ENCODE measurements at regions not wholly inside any gene's neighbourhood (a gene's known extent, or its start where the extent isn't known, plus 50 kb on each side); places are given as distances from the start of the nearest gene placed in this dataset.
"Not testable (repeated sequence)": the region's sequence is repeated elsewhere in the genome, so short reads cannot be mapped to it uniquely, and the experiment has no call there.

- Mint-ChIP-seq H3K27me3 (no peaks in the 10 kb centered on the region), H3K4me1 (peaks cover 6 to 11% (median 7%) of the 10 kb centered on the region in 4 donors), H3K36me3 (no peaks in the 10 kb centered on the region), H3K4me3 (no peak overlapping the region), H3K9me3 (peaks cover 0 to 5% (median 0%) of the 10 kb centered on the region in 7 donors), H3K27ac (no peak overlapping the region)
- no peak for ATAC-seq (ENCODE audit: low read depth in 2 of 2)
- no peak overlapping the region for H3K4me3 ChIP-seq (ENCODE audit: low read depth, low read length)
- no peaks in the 10 kb centered on the region for H3K27me3 ChIP-seq (ENCODE audit: control insufficient read depth, insufficient read depth, low read length)
- H3K27ac ChIP-seq (ENCODE audit: insufficient read depth, low read length, poor library complexity, severe bottlenecking), result no peak overlapping the region
- no peaks in the 10 kb centered on the region for H3K9me3 ChIP-seq (ENCODE audit: control insufficient read depth in 2 of 2, low read length in 2 of 2)
- no peaks in the 10 kb centered on the region for H3K36me3 ChIP-seq (ENCODE audit: control insufficient read depth, insufficient read depth, low read length)
- DNase-seq, result no peak
- H3K4me1 ChIP-seq (ENCODE audit: control insufficient read depth, insufficient read depth, low read length, poor library complexity, severe bottlenecking), result peaks cover 6% of the 10 kb centered on the region
Observed at GRCh38 chr10:3656214-3656613, 128.8 kb downstream of the KLF6 start.

- DNase-seq (no peak), ATAC-seq (ENCODE audit: low read depth in 2 of 2) (no peak)
- Mint-ChIP-seq H3K27me3 (no peaks in the 10 kb centered on the region), H3K9me3 (peaks cover 0 to 5% (median 0%) of the 10 kb centered on the region in 7 donors), H3K4me3 (no peak overlapping the region), H3K4me1 (peaks cover 6 to 11% (median 7%) of the 10 kb centered on the region in 4 donors), H3K36me3 (no peaks in the 10 kb centered on the region), H3K27ac (peak overlapping the region in 1 of 3 donors; percentile 87)
- Histone ChIP-seq H3K27ac (ENCODE audit: insufficient read depth, low read length, poor library complexity, severe bottlenecking) (no peak overlapping the region), H3K36me3 (ENCODE audit: control insufficient read depth, insufficient read depth, low read length) (no peaks in the 10 kb centered on the region), H3K4me1 (ENCODE audit: control insufficient read depth, insufficient read depth, low read length, poor library complexity, severe bottlenecking) (peaks cover 6% of the 10 kb centered on the region), H3K9me3 (ENCODE audit: control insufficient read depth in 2 of 2, low read length in 2 of 2) (no peaks in the 10 kb centered on the region), H3K27me3 (ENCODE audit: control insufficient read depth, insufficient read depth, low read length) (no peaks in the 10 kb centered on the region), H3K4me3 (ENCODE audit: low read depth, low read length) (no peak overlapping the region)
Observed at GRCh38 chr10:3655528-3655927, 129.5 kb downstream of the KLF6 start.

- no peak overlapping the region for H3K27ac ChIP-seq (ENCODE audit: insufficient read depth, low read length, poor library complexity, severe bottlenecking)
- H3K9me3 ChIP-seq (ENCODE audit: control insufficient read depth in 2 of 2, low read length in 2 of 2), result no peaks in the 10 kb centered on the region
- H3K4me3 Mint-ChIP-seq, result no peak overlapping the region
- H3K36me3 ChIP-seq (ENCODE audit: control insufficient read depth, insufficient read depth, low read length), result no peaks in the 10 kb centered on the region
- no peaks in the 10 kb centered on the region for H3K36me3 Mint-ChIP-seq
- no peaks in the 10 kb centered on the region for H3K27me3 ChIP-seq (ENCODE audit: control insufficient read depth, insufficient read depth, low read length)
- H3K27me3 Mint-ChIP-seq, result no peaks in the 10 kb centered on the region
- ATAC-seq (ENCODE audit: low read depth in 2 of 2) (no peak), DNase-seq (no peak)
- H3K27ac Mint-ChIP-seq, result no peak overlapping the region
- no peak overlapping the region for H3K4me3 ChIP-seq (ENCODE audit: low read depth, low read length)
- peaks cover 0 to 5% (median 0%) of the 10 kb centered on the region in 7 donors for H3K9me3 Mint-ChIP-seq
- peaks cover 6% of the 10 kb centered on the region for H3K4me1 ChIP-seq (ENCODE audit: control insufficient read depth, insufficient read depth, low read length, poor library complexity, severe bottlenecking)
- H3K4me1 Mint-ChIP-seq, result peaks cover 6 to 11% (median 7%) of the 10 kb centered on the region in 4 donors
Observed at GRCh38 chr10:3654980-3655379, 130.0 kb downstream of the KLF6 start.

GRCh38 chr10:3654496-3654895 lies 130.5 kb downstream of the KLF6 start:
- no peaks in the 10 kb centered on the region for H3K36me3 Mint-ChIP-seq
- H3K27ac Mint-ChIP-seq, result peak overlapping the region in 1 of 3 donors; percentile 30
- H3K27me3 ChIP-seq (ENCODE audit: control insufficient read depth, insufficient read depth, low read length), result no peaks in the 10 kb centered on the region
- H3K36me3 ChIP-seq (ENCODE audit: control insufficient read depth, insufficient read depth, low read length), result no peaks in the 10 kb centered on the region
- no peaks in the 10 kb centered on the region for H3K9me3 ChIP-seq (ENCODE audit: control insufficient read depth in 2 of 2, low read length in 2 of 2)
- H3K4me3 Mint-ChIP-seq, result no peak overlapping the region
- H3K4me1 Mint-ChIP-seq, result peaks cover 6 to 10% (median 7%) of the 10 kb centered on the region in 4 donors
- H3K27me3 Mint-ChIP-seq, result no peaks in the 10 kb centered on the region
- H3K4me3 ChIP-seq (ENCODE audit: low read depth, low read length), result no peak overlapping the region
- ATAC-seq (ENCODE audit: low read depth in 2 of 2), result no peak
- no peak overlapping the region for H3K27ac ChIP-seq (ENCODE audit: insufficient read depth, low read length, poor library complexity, severe bottlenecking)
- H3K9me3 Mint-ChIP-seq, result peaks cover 0 to 2% (median 0%) of the 10 kb centered on the region in 7 donors
- peaks cover 6% of the 10 kb centered on the region for H3K4me1 ChIP-seq (ENCODE audit: control insufficient read depth, insufficient read depth, low read length, poor library complexity, severe bottlenecking)
- DNase-seq, result no peak

GRCh38 chr10:3653303-3653702 lies 131.7 kb downstream of the KLF6 start:
- not testable (repeated sequence) for H3K27me3 ChIP-seq (ENCODE audit: control insufficient read depth, insufficient read depth, low read length); H3K9me3 ChIP-seq (ENCODE audit: control insufficient read depth in 2 of 2, low read length in 2 of 2); H3K4me1 ChIP-seq (ENCODE audit: control insufficient read depth, insufficient read depth, low read length, poor library complexity, severe bottlenecking); H3K4me1 Mint-ChIP-seq; H3K9me3 Mint-ChIP-seq; DNase-seq; H3K27ac ChIP-seq (ENCODE audit: insufficient read depth, low read length, poor library complexity, severe bottlenecking); ATAC-seq (ENCODE audit: low read depth in 2 of 2); H3K36me3 Mint-ChIP-seq; H3K27me3 Mint-ChIP-seq; H3K36me3 ChIP-seq (ENCODE audit: control insufficient read depth, insufficient read depth, low read length)
- H3K4me3 ChIP-seq (ENCODE audit: low read depth, low read length), result peak overlapping the region; percentile 58
- Mint-ChIP-seq H3K27ac (peak overlapping the region in 1 of 3 donors; percentile 71), H3K4me3 (peak overlapping the region; percentile 37 to 80 (median 77))

GRCh38 chr10:3652886-3653285 lies 132.1 kb downstream of the KLF6 start:
- Mint-ChIP-seq H3K36me3 (no peaks in the 10 kb centered on the region), H3K4me1 (peaks cover 6 to 10% (median 7%) of the 10 kb centered on the region in 4 donors), H3K27ac (peak overlapping the region in 1 of 3 donors; percentile 71), H3K4me3 (peak overlapping the region; percentile 37 to 80 (median 77)), H3K9me3 (no peaks in the 10 kb centered on the region), H3K27me3 (no peaks in the 10 kb centered on the region)
- Histone ChIP-seq H3K9me3 (ENCODE audit: control insufficient read depth in 2 of 2, low read length in 2 of 2) (no peaks in the 10 kb centered on the region), H3K4me1 (ENCODE audit: control insufficient read depth, insufficient read depth, low read length, poor library complexity, severe bottlenecking) (peaks cover 6% of the 10 kb centered on the region), H3K27ac (ENCODE audit: insufficient read depth, low read length, poor library complexity, severe bottlenecking) (no peak overlapping the region), H3K36me3 (ENCODE audit: control insufficient read depth, insufficient read depth, low read length) (no peaks in the 10 kb centered on the region), H3K27me3 (ENCODE audit: control insufficient read depth, insufficient read depth, low read length) (no peaks in the 10 kb centered on the region), H3K4me3 (ENCODE audit: low read depth, low read length) (peak overlapping the region; percentile 58)
- DNase-seq, result peak in 1 of 3 donors; percentile 28
- ATAC-seq (ENCODE audit: low read depth in 2 of 2), result peak in 1 of 2 donors; percentile 42

GRCh38 chr10:3651969-3652653 lies 132.9 kb downstream of the KLF6 start:
- Mint-ChIP-seq H3K36me3 (no peaks in the 10 kb centered on the region), H3K4me1 (peaks cover 6 to 10% (median 7%) of the 10 kb centered on the region in 4 donors), H3K4me3 (peak overlapping the region in 1 of 4 donors; percentile 13), H3K27ac (no peak overlapping the region), H3K9me3 (no peaks in the 10 kb centered on the region), H3K27me3 (no peaks in the 10 kb centered on the region)
- Histone ChIP-seq H3K36me3 (ENCODE audit: control insufficient read depth, insufficient read depth, low read length) (no peaks in the 10 kb centered on the region), H3K4me1 (ENCODE audit: control insufficient read depth, insufficient read depth, low read length, poor library complexity, severe bottlenecking) (peaks cover 6% of the 10 kb centered on the region), H3K9me3 (ENCODE audit: control insufficient read depth in 2 of 2, low read length in 2 of 2) (no peaks in the 10 kb centered on the region), H3K27me3 (ENCODE audit: control insufficient read depth, insufficient read depth, low read length) (no peaks in the 10 kb centered on the region), H3K27ac (ENCODE audit: insufficient read depth, low read length, poor library complexity, severe bottlenecking) (no peak overlapping the region), H3K4me3 (ENCODE audit: low read depth, low read length) (no peak overlapping the region)
- no peak for ATAC-seq (ENCODE audit: low read depth in 2 of 2)
- DNase-seq, result no peak

GRCh38 chr10:3648576-3648975 lies 136.4 kb downstream of the KLF6 start:
- H3K27ac ChIP-seq (ENCODE audit: insufficient read depth, low read length, poor library complexity, severe bottlenecking), result no peak overlapping the region
- H3K36me3 ChIP-seq (ENCODE audit: control insufficient read depth, insufficient read depth, low read length), result no peaks in the 10 kb centered on the region
- H3K27me3 ChIP-seq (ENCODE audit: control insufficient read depth, insufficient read depth, low read length), result no peaks in the 10 kb centered on the region
- no peak overlapping the region for H3K4me3 Mint-ChIP-seq
- H3K4me1 ChIP-seq (ENCODE audit: control insufficient read depth, insufficient read depth, low read length, poor library complexity, severe bottlenecking), result peaks cover 6% of the 10 kb centered on the region
- no peak overlapping the region for H3K4me3 ChIP-seq (ENCODE audit: low read depth, low read length)
- H3K9me3 ChIP-seq (ENCODE audit: control insufficient read depth in 2 of 2, low read length in 2 of 2), result no peaks in the 10 kb centered on the region
- H3K4me1 Mint-ChIP-seq, result peaks cover 6 to 10% (median 7%) of the 10 kb centered on the region in 4 donors
- H3K27me3 Mint-ChIP-seq, result peaks cover 4% of the 10 kb centered on the region
- peak overlapping the region in 1 of 3 donors; percentile 57 for H3K27ac Mint-ChIP-seq
- ATAC-seq (ENCODE audit: low read depth in 2 of 2) (no peak), DNase-seq (no peak)
- H3K9me3 Mint-ChIP-seq, result no peaks in the 10 kb centered on the region
- no peaks in the 10 kb centered on the region for H3K36me3 Mint-ChIP-seq
